ENCODE measurements at regions not wholly inside any gene's neighbourhood (a gene's known extent, or its start where the extent isn't known, plus 50 kb on each side); places are given as distances from the start of the nearest gene placed in this dataset.
A peak's percentile ranks its signal among the peaks of the same experiment; 100 is the strongest.

- peaks cover 22 to 38% of the 10 kb centered on the region in 2 donors for H3K27me3 Mint-ChIP-seq
- no peak for DNase-seq
- no peaks in the 10 kb centered on the region for H3K9me3 Mint-ChIP-seq
Observed at GRCh38 chr2:41944220-41944880, 103.5 kb upstream of the PKDCC start.

GRCh38 chr2:41947701-41948396, 100.0 kb upstream of the PKDCC start:
- Mint-ChIP-seq H3K4me3 (no peak overlapping the region), H3K27me3 (peaks cover 22 to 49% of the 10 kb centered on the region in 2 donors), H3K36me3 (ENCODE audit: insufficient read depth) (no peaks in the 10 kb centered on the region), H3K9me3 (no peaks in the 10 kb centered on the region), H3K27ac (no peak overlapping the region), H3K4me1 (ENCODE audit: low read depth in 2 of 2) (peaks cover 0 to 8% of the 10 kb centered on the region in 2 donors)
- DNase-seq: no peak
- no peak for ATAC-seq (replicated peaks)

More at GRCh38 chr2:41944220-41944880, 103.5 kb upstream of the PKDCC start:
- no peak for ATAC-seq (replicated peaks)
- no peaks in the 10 kb centered on the region for H3K36me3 Mint-ChIP-seq (ENCODE audit: insufficient read depth)
- H3K27ac Mint-ChIP-seq: no peak overlapping the region
- H3K4me1 Mint-ChIP-seq (ENCODE audit: low read depth in 2 of 2): peaks cover 0 to 6% of the 10 kb centered on the region in 2 donors
- H3K4me3 Mint-ChIP-seq: no peak overlapping the region

GRCh38 chr2:41948397-41948763, 99.4 kb upstream of the PKDCC start:
- H3K4me3 Mint-ChIP-seq: no peak overlapping the region
- no peaks in the 10 kb centered on the region for H3K36me3 Mint-ChIP-seq (ENCODE audit: insufficient read depth)
- H3K27me3 Mint-ChIP-seq: peaks cover 20 to 49% of the 10 kb centered on the region in 2 donors
- H3K27ac Mint-ChIP-seq: no peak overlapping the region
- H3K9me3 Mint-ChIP-seq: no peaks in the 10 kb centered on the region
- no peak for ATAC-seq (replicated peaks)
- no peak for DNase-seq
- peaks cover 0 to 10% of the 10 kb centered on the region in 2 donors for H3K4me1 Mint-ChIP-seq (ENCODE audit: low read depth in 2 of 2)

GRCh38 chr2:41949091-41949882, 98.5 kb upstream of the PKDCC start:
- H3K27me3 Mint-ChIP-seq: peaks cover 12 to 42% of the 10 kb centered on the region in 2 donors
- H3K9me3 Mint-ChIP-seq: no peaks in the 10 kb centered on the region
- no peaks in the 10 kb centered on the region for H3K36me3 Mint-ChIP-seq (ENCODE audit: insufficient read depth)
- no peak overlapping the region for H3K27ac Mint-ChIP-seq
- ATAC-seq (replicated peaks) (no peak), DNase-seq (no peak)
- no peak overlapping the region for H3K4me3 Mint-ChIP-seq
- peaks cover 0 to 14% of the 10 kb centered on the region in 2 donors for H3K4me1 Mint-ChIP-seq (ENCODE audit: low read depth in 2 of 2)

- Mint-ChIP-seq H3K9me3 (no peaks in the 10 kb centered on the region), H3K36me3 (ENCODE audit: insufficient read depth) (no peaks in the 10 kb centered on the region), H3K27me3 (peaks cover 12 to 42% of the 10 kb centered on the region in 2 donors), H3K27ac (no peak overlapping the region), H3K4me1 (ENCODE audit: low read depth in 2 of 2) (peaks cover 0 to 14% of the 10 kb centered on the region in 2 donors), H3K4me3 (no peak overlapping the region)
- ATAC-seq (replicated peaks) (no peak), DNase-seq (no peak)
Observed at GRCh38 chr2:41949883-41950665, 97.7 kb upstream of the PKDCC start.

- no peak for ATAC-seq (replicated peaks)
- no peaks in the 10 kb centered on the region for H3K9me3 Mint-ChIP-seq
Observed at GRCh38 chr2:41950666-41950960, 97.2 kb upstream of the PKDCC start.

GRCh38 chr2:41954304-41955291, 93.2 kb upstream of the PKDCC start:
- Mint-ChIP-seq H3K4me3 (no peak overlapping the region), H3K9me3 (no peaks in the 10 kb centered on the region), H3K4me1 (ENCODE audit: low read depth in 2 of 2) (peaks cover 0 to 11% of the 10 kb centered on the region in 2 donors), H3K36me3 (ENCODE audit: insufficient read depth) (no peaks in the 10 kb centered on the region), H3K27me3 (peaks cover 8 to 18% of the 10 kb centered on the region in 2 donors), H3K27ac (peak overlapping the region in 1 of 2 donors; percentile 0)
- ATAC-seq (replicated peaks) (no peak), DNase-seq (no peak)

More at GRCh38 chr2:41950666-41950960, 97.2 kb upstream of the PKDCC start:
- Mint-ChIP-seq H3K4me1 (ENCODE audit: low read depth in 2 of 2) (peaks cover 0 to 14% of the 10 kb centered on the region in 2 donors), H3K36me3 (ENCODE audit: insufficient read depth) (no peaks in the 10 kb centered on the region), H3K27ac (no peak overlapping the region), H3K27me3 (peaks cover 12 to 40% of the 10 kb centered on the region in 2 donors), H3K4me3 (no peak overlapping the region)
- no peak for DNase-seq

- peak overlapping the region in 1 of 2 donors; percentile 0 for H3K27ac Mint-ChIP-seq
- no peaks in the 10 kb centered on the region for H3K36me3 Mint-ChIP-seq (ENCODE audit: insufficient read depth)
- no peak overlapping the region for H3K4me3 Mint-ChIP-seq
- DNase-seq (no peak), ATAC-seq (replicated peaks) (no peak)
- peaks cover 0 to 11% of the 10 kb centered on the region in 2 donors for H3K4me1 Mint-ChIP-seq (ENCODE audit: low read depth in 2 of 2)
- H3K27me3 Mint-ChIP-seq: peaks cover 15 to 18% of the 10 kb centered on the region in 2 donors
- no peaks in the 10 kb centered on the region for H3K9me3 Mint-ChIP-seq
Observed at GRCh38 chr2:41955316-41956043, 92.3 kb upstream of the PKDCC start.

- H3K9me3 Mint-ChIP-seq: no peaks in the 10 kb centered on the region
- peaks cover 15 to 17% of the 10 kb centered on the region in 2 donors for H3K27me3 Mint-ChIP-seq
- DNase-seq (no peak), ATAC-seq (replicated peaks) (no peak)
- H3K36me3 Mint-ChIP-seq (ENCODE audit: insufficient read depth): no peaks in the 10 kb centered on the region
- H3K4me1 Mint-ChIP-seq (ENCODE audit: low read depth in 2 of 2): peaks cover 0 to 11% of the 10 kb centered on the region in 2 donors
- H3K27ac Mint-ChIP-seq: no peak overlapping the region
- H3K4me3 Mint-ChIP-seq: no peak overlapping the region
Observed at GRCh38 chr2:41957431-41957830, 90.4 kb upstream of the PKDCC start.

GRCh38 chr2:41958251-41958650, 89.6 kb upstream of the PKDCC start:
- Mint-ChIP-seq H3K4me1 (ENCODE audit: low read depth in 2 of 2) (peaks cover 0 to 7% of the 10 kb centered on the region in 2 donors), H3K4me3 (no peak overlapping the region), H3K27ac (no peak overlapping the region)

GRCh38 chr2:41958775-41959174, 89.0 kb upstream of the PKDCC start:
- peaks cover 0 to 2% of the 10 kb centered on the region in 2 donors for H3K4me1 Mint-ChIP-seq (ENCODE audit: low read depth in 2 of 2)
- no peak overlapping the region for H3K4me3 Mint-ChIP-seq
- H3K27ac Mint-ChIP-seq: no peak overlapping the region
- ATAC-seq (replicated peaks) (no peak), DNase-seq (no peak)
- no peaks in the 10 kb centered on the region for H3K9me3 Mint-ChIP-seq
- H3K36me3 Mint-ChIP-seq (ENCODE audit: insufficient read depth): no peaks in the 10 kb centered on the region
- H3K27me3 Mint-ChIP-seq: peaks cover 9 to 13% of the 10 kb centered on the region in 2 donors

More at GRCh38 chr2:41958251-41958650, 89.6 kb upstream of the PKDCC start:
- DNase-seq (no peak), ATAC-seq (replicated peaks) (no peak)
- Mint-ChIP-seq H3K9me3 (no peaks in the 10 kb centered on the region), H3K27me3 (peaks cover 9 to 13% of the 10 kb centered on the region in 2 donors), H3K36me3 (ENCODE audit: insufficient read depth) (no peaks in the 10 kb centered on the region)

- ATAC-seq (replicated peaks) (no peak), DNase-seq (no peak)
- H3K9me3 Mint-ChIP-seq: no peaks in the 10 kb centered on the region
- H3K27ac Mint-ChIP-seq: no peak overlapping the region
- peaks cover 9 to 13% of the 10 kb centered on the region in 2 donors for H3K27me3 Mint-ChIP-seq
- no peaks in the 10 kb centered on the region for H3K36me3 Mint-ChIP-seq (ENCODE audit: insufficient read depth)
- peaks cover 0 to 1% of the 10 kb centered on the region in 2 donors for H3K4me1 Mint-ChIP-seq (ENCODE audit: low read depth in 2 of 2)
- H3K4me3 Mint-ChIP-seq: no peak overlapping the region
Observed at GRCh38 chr2:41959760-41960159, 88.1 kb upstream of the PKDCC start.

Measured in effector memory CD8-positive, alpha-beta T cell (primary cell).